Body of pancreas (tissue), 4 donors: ENCODE measurements at regions not wholly inside any gene's neighbourhood (a gene's known extent, or its start where the extent isn't known, plus 50 kb on each side); places are given as distances from the start of the nearest gene placed in this dataset.

ENCODE experiments used
- ATAC-seq: fragments of 150-250 bp; one replicate; pipeline ENCODE4 v1.9.1; 2016
- DNase-seq, 4 donors: peaks; one replicate each; pipeline ENCODE4 v3.0.0-alpha.2; 2019
- H3K27ac ChIP-seq, 4 donors: fragments of 200-600 bp; sonication (generic); 1 replicate in 3 of 4; 2 replicates in 1 of 4; pipeline versions ENCODE4 v1.5.1 to v1.6.1; 2016 to 2019; ENCODE audit warnings: mild to moderate bottlenecking in 1 of 4, mixed read lengths in 1 of 4, moderate library complexity in 1 of 4
- H3K27me3 ChIP-seq, 2 donors: fragments of 200-600 bp; sonication (generic); one replicate each; pipeline ENCODE4 v1.6.0; 2016; ENCODE audit warnings: mild to moderate bottlenecking in 1 of 2
- H3K36me3 ChIP-seq, 2 donors: fragments of 200-600 bp; sonication (generic); replicated peaks in 1 of 2; 2 replicates each; pipeline ENCODE4 v1.5.1; 2016; ENCODE audit warnings: low read depth in 2 of 2; ENCODE audit not compliant: insufficient read depth in 1 of 2
- H3K4me1 ChIP-seq: fragments of 200-600 bp; sonication (generic); one replicate; pipeline ENCODE4 v1.6.0; 2016
- H3K4me3 ChIP-seq, 2 donors: fragments of 200-600 bp; sonication (generic); 1 replicate in 1 of 2; 2 replicates in 1 of 2; pipeline ENCODE4 v1.5.1; 2016 to 2019
- H3K9me3 ChIP-seq, 3 donors: fragments of 200-600 bp; sonication (generic); 1 replicate in 2 of 3; 2 replicates in 1 of 3; pipeline ENCODE4 v1.5.1; 2016
- CTCF ChIP-seq, 7 experiments: fragments of 450-650 bp in 4 of 7; fragments of 200-600 bp in 3 of 7; sonication (generic) in 3 of 7; IDR thresholded peaks; one replicate each; pipeline ENCODE4 v1.5.1; 2016 to 2019; ENCODE audit warnings: antibody characterized with exemption in 7 of 7
- POLR2A ChIP-seq, 3 donors: fragments of 450-650 bp; IDR thresholded peaks; one replicate each; pipeline ENCODE4 v1.6.1; 2016; ENCODE audit warnings: antibody characterized with exemption in 3 of 3, mild to moderate bottlenecking in 2 of 3
- WGBS, 2 donors: methylation state at CpG; one replicate each; pipeline ENCODE4 v1.1.5; 2017; 5-methylcytosine and 5-hydroxymethylcytosine counted together
- intact Hi-C: fragments of 100-400 bp; cut with DNase I; formaldehyde crosslinking; loops from one replicate; pipeline ENCODE4 v1.15.1; 2023

GRCh38 chr2:19542796-19543662 lies 184.6 kb upstream of the OSR1 start:
- Histone ChIP-seq H3K4me1 (peaks cover 10% of the 10 kb centered on the region), H3K36me3 (no peaks in the 10 kb centered on the region), H3K27me3 (no peaks in the 10 kb centered on the region), H3K9me3 (no peaks in the 10 kb centered on the region), H3K4me3 (no peak overlapping the region), H3K27ac (no peak overlapping the region)
- ATAC-seq (no peak), DNase-seq (no peak)
- intact Hi-C loops = no loop called here
- WGBS, 2 donors = 69 to 73% methylated on average over 8 of the region's 8 CpGs
- no peak for TF ChIP-seq POLR2A (IDR thresholded peaks at IDR 0.05)
- no peak for TF ChIP-seq CTCF (IDR thresholded peaks at IDR 0.05)

GRCh38 chr2:19541884-19542283 lies 183.5 kb upstream of the OSR1 start:
- WGBS, 2 donors = 60 to 73% methylated on average over 4 of the region's 4 CpGs
- Histone ChIP-seq H3K4me1 (peaks cover 10% of the 10 kb centered on the region), H3K4me3 (no peak overlapping the region), H3K9me3 (no peaks in the 10 kb centered on the region), H3K36me3 (no peaks in the 10 kb centered on the region), H3K27ac (no peak overlapping the region), H3K27me3 (no peaks in the 10 kb centered on the region)
- no peak for ATAC-seq
- no peak for TF ChIP-seq POLR2A (IDR thresholded peaks at IDR 0.05)
- TF ChIP-seq CTCF (IDR thresholded peaks at IDR 0.05) = no peak
- intact Hi-C loops = no loop called here
- DNase-seq = no peak

GRCh38 chr2:19540739-19541525 lies 182.5 kb upstream of the OSR1 start:
- intact Hi-C loops = no loop called here
- DNase-seq (peak in 2 of 4 donors; percentile 7 to 25), ATAC-seq (peak; percentile 74)
- 47 to 55% methylated on average over 7 of the region's 7 CpGs for WGBS, 2 donors
- TF ChIP-seq CTCF (IDR thresholded peaks at IDR 0.05) (no peak), POLR2A (IDR thresholded peaks at IDR 0.05) (no peak)
- Histone ChIP-seq H3K9me3 (no peaks in the 10 kb centered on the region), H3K27ac (peak overlapping the region in 3 of 4 donors; percentile 34 to 52 (median 52)), H3K27me3 (no peaks in the 10 kb centered on the region), H3K4me3 (no peak overlapping the region), H3K4me1 (peaks cover 10% of the 10 kb centered on the region), H3K36me3 (no peaks in the 10 kb centered on the region)

- ATAC-seq (peak; percentile 52), DNase-seq (peak in 2 of 4 donors; percentile 7 to 21)
- Histone ChIP-seq H3K27me3 (no peaks in the 10 kb centered on the region), H3K9me3 (no peaks in the 10 kb centered on the region), H3K4me3 (no peak overlapping the region), H3K36me3 (no peaks in the 10 kb centered on the region), H3K27ac (no peak overlapping the region), H3K4me1 (peaks cover 10% of the 10 kb centered on the region)
- TF ChIP-seq POLR2A (IDR thresholded peaks at IDR 0.05) = no peak
- WGBS, 2 donors = 63 to 73% methylated on average over 7 of the region's 7 CpGs
- intact Hi-C loops = no loop called here
Observed at GRCh38 chr2:19538411-19538963, 180.1 kb upstream of the OSR1 start.

GRCh38 chr2:19536136-19536535 lies 177.7 kb upstream of the OSR1 start:
- Histone ChIP-seq H3K27me3 (no peaks in the 10 kb centered on the region), H3K4me3 (no peak overlapping the region), H3K36me3 (no peaks in the 10 kb centered on the region), H3K4me1 (peaks cover 9% of the 10 kb centered on the region), H3K27ac (no peak overlapping the region), H3K9me3 (no peaks in the 10 kb centered on the region)
- 62 to 71% methylated on average over 2 to 3 of the region's 3 CpGs for WGBS, 2 donors
- TF ChIP-seq CTCF (IDR thresholded peaks at IDR 0.05) = no peak
- no peak for TF ChIP-seq POLR2A (IDR thresholded peaks at IDR 0.05)
- DNase-seq = no peak
- no peak for ATAC-seq
- intact Hi-C loops = no loop called here
